Transverse colon (tissue), 3 donors: ENCODE measurements at regions not wholly inside any gene's neighbourhood (a gene's known extent, or its start where the extent isn't known, plus 50 kb on each side); places are given as distances from the start of the nearest gene placed in this dataset.

Experiments
- CTCF ChIP-seq, 5 experiments: fragments of 200-600 bp in 3 of 5; fragments of 450-650 bp in 2 of 5; sonication (generic) in 3 of 5; IDR thresholded peaks; 1 replicate in 2 of 5; 2 replicates in 3 of 5; pipeline ENCODE4 v1.5.1; 2016 to 2017; ENCODE audit warnings: antibody characterized with exemption in 5 of 5, inconsistent platforms in 3 of 5, mild to moderate bottlenecking in 2 of 5, moderate library complexity in 1 of 5
- EP300 ChIP-seq: sonication (generic); formaldehyde crosslinking; IDR thresholded peaks from one replicate; pipeline ENCODE4 v1.6.1; 2017; ENCODE audit warnings: antibody characterized with exemption, low read depth
- POLR2A ChIP-seq: fragments of 450-650 bp; IDR thresholded peaks from one replicate; pipeline ENCODE4 v1.6.1; 2016; ENCODE audit warnings: antibody characterized with exemption, mild to moderate bottlenecking, moderate library complexity

DNA sequence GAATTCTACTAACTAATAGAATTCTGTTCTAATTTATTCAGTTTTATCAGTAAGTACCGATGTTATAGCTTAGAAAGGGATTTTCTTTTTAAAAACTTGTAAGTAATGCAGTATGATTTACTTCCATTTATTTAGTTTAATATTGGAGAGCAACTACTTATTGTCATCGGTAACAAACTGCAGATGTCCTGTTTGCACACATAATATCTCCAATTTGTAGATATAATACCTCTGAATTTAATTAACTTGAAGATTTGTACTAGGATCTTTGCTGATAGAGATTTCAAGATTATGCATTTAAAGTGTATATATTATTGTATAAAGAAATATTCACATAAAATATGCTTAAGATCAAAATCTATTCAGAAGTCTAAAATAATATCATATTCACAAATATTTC lies 356.7 kb downstream of the PCDH17 start:
- no peak for TF ChIP-seq CTCF (IDR thresholded peaks at IDR 0.05)
- no peak for TF ChIP-seq POLR2A
- TF ChIP-seq EP300, result no peak
